ENCODE measurements at regions not wholly inside any gene's neighbourhood (a gene's known extent, or its start where the extent isn't known, plus 50 kb on each side); places are given as distances from the start of the nearest gene placed in this dataset.

DNA sequence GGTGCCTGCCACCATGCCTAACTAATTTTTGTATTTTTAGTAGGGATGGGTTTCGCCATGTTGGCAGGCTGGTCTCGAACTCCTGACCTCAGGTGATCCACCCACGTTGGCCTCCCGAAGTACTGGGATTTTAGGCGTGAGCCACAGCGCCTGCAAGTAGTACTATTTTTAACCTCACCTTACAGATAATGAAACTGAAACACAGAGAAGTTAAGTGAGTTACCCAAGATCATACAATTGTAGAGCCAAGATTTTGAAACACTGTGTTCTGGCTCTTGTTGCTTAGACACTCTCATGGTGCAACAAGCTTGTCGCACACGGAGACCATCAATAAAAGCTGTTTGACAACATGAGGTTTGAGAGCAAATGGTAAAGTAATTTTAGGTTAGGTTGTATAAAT is 159.1 kb upstream of the LMNTD1 start:
- TF ChIP-seq, protein P1, sequence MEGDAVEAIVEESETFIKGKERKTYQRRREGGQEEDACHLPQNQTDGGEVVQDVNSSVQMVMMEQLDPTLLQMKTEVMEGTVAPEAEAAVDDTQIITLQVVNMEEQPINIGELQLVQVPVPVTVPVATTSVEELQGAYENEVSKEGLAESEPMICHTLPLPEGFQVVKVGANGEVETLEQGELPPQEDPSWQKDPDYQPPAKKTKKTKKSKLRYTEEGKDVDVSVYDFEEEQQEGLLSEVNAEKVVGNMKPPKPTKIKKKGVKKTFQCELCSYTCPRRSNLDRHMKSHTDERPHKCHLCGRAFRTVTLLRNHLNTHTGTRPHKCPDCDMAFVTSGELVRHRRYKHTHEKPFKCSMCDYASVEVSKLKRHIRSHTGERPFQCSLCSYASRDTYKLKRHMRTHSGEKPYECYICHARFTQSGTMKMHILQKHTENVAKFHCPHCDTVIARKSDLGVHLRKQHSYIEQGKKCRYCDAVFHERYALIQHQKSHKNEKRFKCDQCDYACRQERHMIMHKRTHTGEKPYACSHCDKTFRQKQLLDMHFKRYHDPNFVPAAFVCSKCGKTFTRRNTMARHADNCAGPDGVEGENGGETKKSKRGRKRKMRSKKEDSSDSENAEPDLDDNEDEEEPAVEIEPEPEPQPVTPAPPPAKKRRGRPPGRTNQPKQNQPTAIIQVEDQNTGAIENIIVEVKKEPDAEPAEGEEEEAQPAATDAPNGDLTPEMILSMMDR (IDR thresholded peaks at IDR 0.05 in 4 of 5, conservative IDR thresholded peaks at IDR 0.05 in 1 of 5): no peak
- no peak for TF ChIP-seq POLR2A (IDR thresholded peaks at IDR 0.05)

Data from gastrocnemius medialis (tissue), 4 donors.